Esophagus squamous epithelium (tissue), 4 donors: ENCODE measurements at regions not wholly inside any gene's neighbourhood (a gene's known extent, or its start where the extent isn't known, plus 50 kb on each side); places are given as distances from the start of the nearest gene placed in this dataset.

Experiments
- CTCF ChIP-seq, 6 experiments: fragments of 450-650 bp in 4 of 6; fragments of 200-600 bp in 2 of 6; sonication (generic) in 2 of 6; IDR thresholded peaks; one replicate each; pipeline ENCODE4 v1.5.1; 2016 to 2019; ENCODE audit warnings: antibody characterized with exemption in 6 of 6, mild to moderate bottlenecking in 4 of 6, moderate library complexity in 4 of 6
- POLR2A ChIP-seq, 4 donors: fragments of 450-650 bp; IDR thresholded peaks; one replicate each; pipeline ENCODE4 v1.6.1; 2017; ENCODE audit warnings: antibody characterized with exemption in 4 of 4, mild to moderate bottlenecking in 4 of 4, moderate library complexity in 3 of 4

- TF ChIP-seq POLR2A (IDR thresholded peaks at IDR 0.05) = no peak
- no peak for TF ChIP-seq CTCF (IDR thresholded peaks at IDR 0.05)
Measured at GRCh38 chr4:14868426-14869395, 133.6 kb upstream of the CPEB2 start.
